NCI-H460 (cell line): ENCODE measurements at regions not wholly inside any gene's neighbourhood (a gene's known extent, or its start where the extent isn't known, plus 50 kb on each side); places are given as distances from the start of the nearest gene placed in this dataset.
"Not testable (repeated sequence)": the region's sequence is repeated elsewhere in the genome, so short reads cannot be mapped to it uniquely, and the experiment has no call there.

Experiments
- DNase-seq: peaks from one replicate; pipeline ENCODE4 v3.0.0-alpha.2; 2016; ENCODE audit warnings: low read depth; ENCODE audit errors: extremely low read depth

DNA sequence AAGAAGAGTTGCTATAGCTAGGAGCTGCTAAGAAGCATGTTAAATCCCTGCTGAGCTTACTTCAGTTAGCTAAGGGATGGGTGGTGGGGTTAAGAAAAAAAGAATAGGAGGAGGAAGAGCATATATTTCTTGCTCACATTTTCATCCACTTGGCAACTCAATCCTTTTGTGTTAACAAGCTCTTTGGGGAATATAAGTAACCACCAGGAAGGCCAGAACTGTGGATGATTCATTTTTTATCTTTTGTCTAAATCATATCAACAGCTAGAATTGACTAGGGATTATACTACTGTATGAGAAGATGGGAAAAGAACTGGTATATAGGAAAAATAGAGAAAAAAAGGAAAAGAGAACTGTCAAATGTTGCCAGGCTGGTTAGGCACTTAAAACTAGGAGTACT is 555.3 kb upstream of the ARRDC3 start:
- no peak for DNase-seq

- no peak for DNase-seq
Measured at GRCh38 chr5:91937121-91937520, 554.0 kb upstream of the ARRDC3 start.

DNA sequence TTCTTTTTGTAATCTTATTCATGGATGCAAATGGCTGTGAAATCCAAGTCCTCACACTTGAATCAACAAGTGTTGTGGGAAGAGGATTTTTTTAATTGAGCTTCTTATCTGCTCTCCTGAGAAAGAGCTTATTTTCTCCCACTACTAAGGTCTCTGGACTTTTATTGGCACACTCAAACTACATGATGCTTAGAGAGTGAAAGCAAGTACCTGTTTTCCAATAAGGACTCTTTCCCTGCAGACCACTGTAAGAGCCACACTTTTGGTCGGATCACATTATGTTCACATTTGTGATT is 546.4 kb upstream of the ARRDC3 start:
- DNase-seq, result no peak

DNA sequence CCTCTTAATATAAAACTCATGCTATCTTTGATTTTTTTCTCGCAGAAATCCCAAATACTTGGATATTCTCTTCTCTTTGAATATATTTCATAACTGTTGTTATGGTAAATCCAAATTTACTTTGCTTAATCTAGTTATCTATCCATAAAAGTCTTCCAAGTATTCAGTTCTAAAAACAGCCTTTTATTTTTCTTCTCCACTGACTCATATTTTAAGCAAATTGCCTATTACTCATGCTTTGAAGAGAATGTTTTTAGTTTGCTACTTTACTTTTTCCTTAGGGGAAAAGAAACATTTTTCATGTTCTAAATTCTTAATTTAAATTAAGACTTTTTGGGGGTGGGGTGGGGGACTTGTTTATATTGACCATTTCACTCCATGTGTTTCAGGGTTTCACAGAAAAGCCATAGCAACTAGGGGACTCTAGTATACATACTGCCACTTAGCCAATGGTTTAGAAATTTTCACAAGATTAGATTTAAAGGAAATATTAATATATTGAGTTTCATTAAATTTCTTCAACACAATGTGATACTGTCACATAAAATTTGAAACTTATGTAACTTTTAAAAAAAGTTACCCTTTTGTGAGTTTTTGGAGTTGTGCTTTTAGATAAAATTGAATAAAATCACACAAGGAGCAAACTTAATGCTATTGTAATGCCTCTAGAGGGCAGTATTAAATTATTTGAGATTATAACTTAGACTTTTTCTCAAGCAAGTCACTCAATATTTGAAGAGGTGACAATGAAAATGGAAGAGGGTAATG is 545.8 kb upstream of the ARRDC3 start:
- DNase-seq, result peak; percentile 15

DNA sequence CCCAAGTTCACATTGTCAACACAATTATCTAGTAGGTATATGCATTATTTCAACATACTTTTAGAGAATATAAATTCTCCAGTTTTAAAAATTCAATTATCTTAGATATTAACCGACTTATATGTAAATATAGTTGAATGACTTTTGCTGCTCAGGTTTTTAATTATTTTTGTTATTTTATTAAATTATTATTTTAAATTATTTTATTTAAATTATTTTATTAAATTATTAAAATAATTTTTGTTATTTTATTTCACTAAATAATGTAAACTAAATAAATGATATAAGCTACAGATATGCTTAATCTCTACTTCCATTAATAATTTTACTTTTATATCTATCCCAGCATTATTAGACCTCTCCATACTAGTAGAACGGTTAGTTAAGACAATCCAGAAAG is 544.3 kb upstream of the ARRDC3 start:
- no peak for DNase-seq

- DNase-seq, result no peak
Measured at GRCh38 chr5:91925249-91925648, 542.1 kb upstream of the ARRDC3 start.

DNA sequence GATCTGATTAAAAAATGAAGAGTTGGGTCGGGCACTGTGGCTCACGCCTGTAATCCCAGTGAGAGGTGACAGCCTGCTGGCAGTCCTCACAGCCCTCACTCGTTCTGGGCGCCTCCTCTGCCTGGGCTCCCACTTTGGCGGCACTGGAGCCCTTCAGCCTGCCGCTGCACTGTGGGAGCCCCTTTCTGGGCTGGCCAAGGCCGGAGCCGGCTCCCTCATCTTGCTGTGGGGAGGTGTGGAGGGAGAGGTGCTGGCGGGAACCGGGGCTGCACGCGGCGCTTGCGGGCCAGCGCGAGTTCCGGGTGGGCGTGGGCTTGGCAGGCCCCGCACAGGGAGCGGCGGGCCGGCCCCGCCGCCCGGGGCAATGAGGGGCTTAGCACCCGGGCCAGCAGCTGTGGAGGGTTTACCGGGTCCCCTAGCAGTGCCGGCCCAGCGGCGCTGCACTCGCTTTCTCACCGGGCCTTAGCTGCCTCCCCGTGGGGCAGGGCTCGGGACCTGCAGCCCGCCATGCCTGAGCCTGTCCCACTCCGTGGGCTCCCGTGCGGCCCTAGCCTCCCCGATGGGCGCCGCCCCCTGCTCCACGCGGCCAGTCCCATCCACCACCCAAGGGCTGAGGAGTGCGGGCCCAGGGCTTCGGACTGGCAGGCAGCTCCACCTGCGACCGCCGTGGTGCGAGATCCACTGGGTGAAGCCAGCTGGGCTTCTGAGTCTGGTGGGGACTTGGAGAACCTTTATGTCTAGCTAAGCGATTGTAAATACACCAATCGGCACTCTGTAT is 534.1 kb upstream of the ARRDC3 start:
- not testable (repeated sequence) for DNase-seq

DNA sequence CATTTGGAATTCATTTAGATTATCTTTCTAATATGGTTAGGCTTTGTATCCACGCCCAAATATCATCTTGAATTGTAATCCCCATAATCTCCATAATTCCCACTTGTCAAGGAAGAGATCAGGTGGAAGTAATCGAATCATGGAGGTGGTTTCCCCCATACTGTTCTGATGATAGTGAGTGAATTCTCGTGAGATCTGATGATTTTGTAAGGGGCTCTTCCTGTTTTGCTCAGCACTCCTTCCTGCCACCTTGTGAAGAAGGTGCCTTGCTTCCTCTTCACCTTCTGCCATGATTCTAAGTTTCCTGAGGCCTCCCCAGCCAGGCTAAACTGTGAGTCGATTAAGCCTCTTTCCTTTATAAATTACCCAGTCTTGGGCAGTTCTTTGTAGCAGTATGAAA is 527.5 kb upstream of the ARRDC3 start:
- no peak for DNase-seq

- no peak for DNase-seq
Measured at GRCh38 chr5:91910247-91910646, 527.1 kb upstream of the ARRDC3 start.

DNA sequence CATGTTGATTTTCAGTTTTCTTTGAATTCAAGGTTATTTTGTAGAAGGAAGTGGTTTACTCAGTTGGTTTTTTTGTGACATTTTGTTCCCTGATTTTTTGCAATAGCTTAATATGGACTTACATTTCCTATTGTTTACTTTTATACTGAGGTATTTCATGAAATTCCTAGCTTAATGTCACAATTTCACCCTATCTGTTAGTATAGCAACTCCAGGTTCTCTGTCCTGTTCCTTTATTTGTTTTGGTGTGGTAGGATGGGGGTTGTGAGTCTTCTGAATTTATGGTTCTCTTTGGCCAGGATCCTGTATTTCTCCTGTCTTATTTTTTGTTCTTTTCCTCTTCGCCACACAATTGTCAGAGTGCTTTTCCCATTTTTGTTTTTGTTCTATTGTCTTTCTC is 523.4 kb upstream of the ARRDC3 start:
- DNase-seq, result no peak

DNA sequence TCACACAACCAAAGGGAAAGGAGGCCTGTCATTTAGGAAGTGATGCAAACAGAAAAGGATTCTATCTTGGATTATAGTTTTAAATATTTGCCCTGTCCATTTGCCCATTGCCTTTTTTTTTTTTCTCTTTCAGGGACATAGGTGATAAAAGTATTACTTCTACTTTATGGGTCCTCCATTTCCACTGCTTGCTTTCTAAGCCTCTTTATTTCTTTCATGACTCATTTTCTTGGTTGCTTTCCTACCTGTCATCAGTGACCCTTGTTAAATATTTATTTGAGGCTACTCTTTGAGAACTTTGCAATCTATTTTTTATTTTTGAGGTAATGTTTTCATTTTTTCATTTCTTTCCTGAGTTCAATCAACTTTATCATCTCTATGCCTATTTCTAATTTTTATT is 522.9 kb upstream of the ARRDC3 start:
- DNase-seq, result no peak

- no peak for DNase-seq
Measured at GRCh38 chr5:91898898-91899297, 515.8 kb upstream of the ARRDC3 start.

DNA sequence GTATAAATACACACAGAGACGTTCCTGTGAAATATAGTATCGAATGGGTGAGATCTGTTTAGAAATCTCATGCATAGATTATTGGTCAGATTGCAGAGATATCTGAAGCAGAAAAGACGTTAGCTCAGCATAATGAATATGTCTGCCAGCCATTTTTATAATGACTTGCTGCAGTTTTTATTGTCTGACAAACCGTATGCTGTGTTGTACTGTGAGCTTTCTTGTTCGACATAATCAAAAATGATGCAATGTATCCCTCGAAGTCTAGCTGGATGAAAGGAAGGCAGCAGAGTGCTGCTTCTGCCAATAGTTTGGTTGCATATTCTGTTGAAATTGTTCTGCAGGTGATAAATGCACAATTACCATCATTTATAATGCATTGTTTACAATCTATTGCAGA is 514.9 kb upstream of the ARRDC3 start:
- DNase-seq, result no peak

DNA sequence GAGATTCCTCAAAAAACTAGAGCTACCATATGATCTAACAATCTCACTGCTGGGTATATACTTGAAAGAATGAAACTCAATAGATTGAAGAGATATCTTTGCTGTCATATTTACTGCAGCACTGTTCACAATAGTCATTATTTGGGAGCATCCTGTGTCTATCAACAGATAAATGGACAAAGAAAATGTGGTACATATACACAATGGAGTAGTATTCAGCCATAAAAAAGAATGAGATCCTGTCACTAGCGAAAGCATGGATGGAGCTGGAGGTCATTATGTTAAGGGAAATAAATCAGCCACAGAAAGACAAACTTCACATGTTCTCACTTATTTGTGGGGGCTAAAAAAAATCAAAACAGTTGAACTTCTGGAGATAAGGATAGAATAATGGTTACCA is 505.7 kb upstream of the ARRDC3 start:
- DNase-seq, result no peak

- no peak for DNase-seq
Measured at GRCh38 chr5:91885291-91886265, 502.5 kb upstream of the ARRDC3 start.

GRCh38 chr5:91884036-91884435 is 500.9 kb upstream of the ARRDC3 start:
- DNase-seq, result no peak

DNA sequence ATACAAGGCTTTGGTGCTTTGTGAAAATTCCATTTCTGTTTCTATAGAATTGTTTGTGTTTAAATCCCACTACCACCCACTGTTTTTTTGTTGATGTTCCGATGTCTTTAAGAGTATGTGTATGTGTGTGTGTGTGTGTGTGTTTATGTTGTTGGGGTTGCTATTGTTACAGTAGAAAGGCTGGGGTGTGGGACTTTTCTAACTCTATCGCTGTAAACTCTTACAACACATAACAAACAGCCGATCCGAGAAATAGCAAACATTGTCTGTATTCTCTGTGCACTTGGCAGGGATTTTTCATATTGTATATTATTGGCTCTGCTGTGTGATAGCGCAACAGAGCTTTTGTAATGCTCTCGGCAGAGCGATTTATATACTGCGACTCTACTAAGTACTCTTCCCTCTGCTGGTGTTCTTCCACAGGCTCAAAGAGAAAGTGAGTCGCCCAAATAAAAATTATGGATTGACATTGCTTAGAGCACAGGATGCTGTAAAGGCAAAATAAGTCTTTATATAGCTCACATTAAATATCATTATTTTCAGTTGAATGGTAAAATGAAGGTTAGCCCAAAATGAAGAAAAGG is 492.2 kb upstream of the ARRDC3 start:
- DNase-seq, result no peak

DNA sequence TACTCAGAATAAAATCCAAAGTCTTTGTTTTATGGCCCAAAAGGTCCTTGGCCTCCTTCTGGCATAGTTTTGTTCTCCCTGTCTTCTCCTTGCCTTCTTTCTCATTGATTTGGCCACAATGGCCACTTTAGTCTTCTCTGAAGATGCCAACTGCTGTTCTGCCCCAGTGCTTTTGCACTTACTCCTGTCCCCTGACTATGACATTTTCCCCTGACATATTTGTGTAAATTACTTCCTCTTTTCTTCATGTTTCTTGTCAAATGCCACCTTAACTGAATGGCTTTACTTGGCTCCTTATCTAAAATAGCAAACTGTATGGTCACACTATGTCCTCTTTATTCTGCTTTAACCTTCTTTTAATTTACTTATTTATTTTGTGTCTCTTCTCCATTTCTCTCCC is 484.7 kb upstream of the ARRDC3 start:
- DNase-seq, result no peak

- DNase-seq, result no peak
Measured at GRCh38 chr5:91865915-91866314, 482.8 kb upstream of the ARRDC3 start.

DNA sequence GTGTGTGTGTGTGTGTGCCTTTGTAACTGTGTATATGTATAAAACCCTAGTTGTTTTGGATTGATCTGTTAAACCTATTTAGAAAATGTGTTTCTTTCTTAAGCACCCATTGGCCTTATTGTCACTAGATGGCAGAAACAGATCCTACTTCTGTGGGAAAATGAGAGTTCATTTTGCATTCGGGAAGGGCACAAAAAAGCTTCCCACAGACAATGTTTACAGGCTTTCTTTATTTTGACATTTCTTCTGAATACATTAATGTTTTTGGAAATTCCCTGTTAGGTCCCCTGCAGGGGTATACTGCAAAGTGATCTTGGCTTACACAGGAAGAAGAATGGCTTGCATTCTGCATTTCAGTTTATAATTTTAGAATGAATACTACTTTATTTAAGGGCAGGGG is 481.8 kb upstream of the ARRDC3 start:
- no peak for DNase-seq

DNA sequence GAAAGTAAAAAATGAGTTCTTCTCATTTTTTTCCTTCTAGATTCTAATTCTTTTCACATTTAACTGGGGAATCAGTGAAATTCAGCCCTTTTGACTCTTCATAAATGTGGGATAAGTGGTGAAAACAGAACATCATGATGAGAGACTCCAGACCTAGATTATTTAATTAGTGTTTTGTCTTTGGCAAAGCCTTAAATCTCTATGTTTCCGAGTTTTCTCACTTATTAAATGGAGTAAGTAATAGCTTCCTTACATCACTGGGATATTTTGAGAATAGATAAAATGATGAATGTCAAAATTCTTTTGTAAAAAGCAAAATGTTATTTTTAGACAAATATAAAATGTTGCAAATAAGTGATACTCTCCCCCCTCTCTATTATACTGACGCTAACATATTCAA is 468.6 kb upstream of the ARRDC3 start:
- DNase-seq, result no peak
